IMR-90 (cell line): ENCODE measurements at regions not wholly inside any gene's neighbourhood (a gene's known extent, or its start where the extent isn't known, plus 50 kb on each side); places are given as distances from the start of the nearest gene placed in this dataset.
A peak's percentile ranks its signal among the peaks of the same experiment; 100 is the strongest.

Experiments
- ATAC-seq: fragments of 200-7000 bp; cut with Tn5 transposase; 2 replicates; pipeline ENCODE4 v1.9.1; 2020; ENCODE audit warnings: low read depth, mild to moderate bottlenecking, moderate library complexity
- BruUV-seq: library from RNA; stranded (reverse); fragments of 400-500 nt; replicated peaks from 2 replicates; lab custom pipeline; 2021; lab: Mats Ljungman, UMichigan
- CTCF ChIA-PET: fragments of 300-600 bp; formaldehyde crosslinking; extraction: SDS; loops from one replicate; lab custom pipeline; 2021; ENCODE audit warnings: antibody characterized with exemption; lab: Yijun Ruan, JAX
- POLR2A ChIA-PET: fragments of 300-600 bp; sonication (Branson Sonifier 250); formaldehyde crosslinking; loops from one replicate; lab custom pipeline; 2022; ENCODE audit warnings: antibody characterized with exemption; ENCODE audit not compliant: unreplicated experiment; lab: Charles Lee
- DNase-seq: peaks from one replicate; pipeline ENCODE4 v3.0.0; 2013
- H2AFZ ChIP-seq: replicated peaks from 2 replicates; pipeline ENCODE3; 2013; ENCODE audit warnings: low read length, mild to moderate bottlenecking; ENCODE audit not compliant: poor library complexity
- H2AK5ac ChIP-seq: 2 replicates; pipeline ENCODE4 v1.6.1; 2013; ENCODE audit warnings: low read depth, low read length, inconsistent platforms
- H2AK9ac ChIP-seq: replicated peaks from 2 replicates; pipeline ENCODE3; 2013; ENCODE audit warnings: mild to moderate bottlenecking, low read depth, low read length, moderate library complexity; ENCODE audit not compliant: poor library complexity
- H2BK120ac ChIP-seq: 2 replicates; pipeline ENCODE4 v1.6.1; 2013; ENCODE audit warnings: low read depth, low read length, inconsistent platforms
- H2BK15ac ChIP-seq: 3 replicates; pipeline ENCODE4 v1.6.1; 2013; ENCODE audit warnings: low read depth, low read length, inconsistent platforms
- H2BK20ac ChIP-seq: 2 replicates; pipeline ENCODE4 v1.6.1; 2013; ENCODE audit warnings: low read depth, mild to moderate bottlenecking, inconsistent platforms, low read length, moderate library complexity
- H2BK5ac ChIP-seq: 2 replicates; pipeline ENCODE4 v1.6.1; 2013; ENCODE audit warnings: mild to moderate bottlenecking, low read depth, low read length, inconsistent platforms; ENCODE audit not compliant: poor library complexity, severe bottlenecking
- H3K14ac ChIP-seq: replicated peaks from 2 replicates; pipeline ENCODE4 v1.6.1; 2013; ENCODE audit warnings: low read depth, low read length, inconsistent platforms
- H3K18ac ChIP-seq: 2 replicates; pipeline ENCODE4 v1.6.1; 2013; ENCODE audit warnings: low read depth, low read length, control low read depth
- H3K23ac ChIP-seq: 2 replicates; pipeline ENCODE4 v1.6.1; 2013; ENCODE audit warnings: low read depth, low read length, inconsistent platforms
- H3K27ac ChIP-seq: 2 replicates; pipeline ENCODE4 v1.5.1; 2013; ENCODE audit warnings: mild to moderate bottlenecking, control low read depth, low read length; ENCODE audit not compliant: insufficient read depth
- H3K27me3 ChIP-seq: 2 replicates; pipeline ENCODE4 v1.6.1; 2013; ENCODE audit warnings: low read length; ENCODE audit not compliant: control insufficient read depth, insufficient read depth
- H3K36me3 ChIP-seq: 2 replicates; pipeline ENCODE4 v1.6.1; 2013; ENCODE audit warnings: low read length, mixed read lengths; ENCODE audit not compliant: control insufficient read depth, insufficient read depth
- H3K4ac ChIP-seq: 2 replicates; pipeline ENCODE4 v1.6.1; 2013; ENCODE audit warnings: low read depth, low read length, inconsistent platforms
- H3K4me1 ChIP-seq: 2 replicates; pipeline ENCODE4 v1.6.1; 2013; ENCODE audit warnings: low read length, mixed read lengths; ENCODE audit not compliant: control insufficient read depth, insufficient read depth
- H3K4me2 ChIP-seq: 2 replicates; pipeline ENCODE4 v1.6.1; 2013; ENCODE audit warnings: low read depth, mild to moderate bottlenecking, control low read depth, low read length, moderate library complexity
- H3K4me3 ChIP-seq: 2 replicates; pipeline ENCODE4 v1.5.1; 2013; ENCODE audit warnings: low read depth, mild to moderate bottlenecking, control low read depth, low read length, moderate library complexity; ENCODE audit not compliant: insufficient read depth
- H3K56ac ChIP-seq: 2 replicates; pipeline ENCODE4 v1.6.1; 2013; ENCODE audit warnings: low read length, inconsistent platforms; ENCODE audit not compliant: insufficient read depth; ENCODE audit errors: extremely low read depth
- H3K79me1 ChIP-seq, 2 experiments: 2 replicates each; pipeline ENCODE4 v1.6.1; 2013; ENCODE audit warnings: low read length in 2 of 2, inconsistent platforms in 1 of 2, low read depth in 1 of 2
- H3K9ac ChIP-seq: 2 replicates; pipeline ENCODE4 v1.6.1; 2013; ENCODE audit warnings: low read depth, low read length, control low read depth
- H3K9me1 ChIP-seq: 2 replicates; pipeline ENCODE4 v1.6.1; 2013; ENCODE audit warnings: low read length, inconsistent platforms; ENCODE audit not compliant: insufficient read depth
- H3K9me3 ChIP-seq: 2 replicates; pipeline ENCODE4 v1.6.1; 2013; ENCODE audit warnings: low read length; ENCODE audit not compliant: control insufficient read depth, insufficient read depth
- H4K20me1 ChIP-seq: 2 replicates; pipeline ENCODE4 v1.6.1; 2013; ENCODE audit warnings: low read length, inconsistent platforms; ENCODE audit not compliant: insufficient read depth
- H4K5ac ChIP-seq: 2 replicates; pipeline ENCODE4 v1.6.1; 2013; ENCODE audit warnings: mild to moderate bottlenecking, low read depth, low read length, control low read depth
- H4K8ac ChIP-seq, 2 experiments: 2 replicates each; pipeline ENCODE4 v1.6.1; 2013; ENCODE audit warnings: low read depth in 2 of 2, low read length in 2 of 2, control low read depth in 1 of 2, inconsistent platforms in 1 of 2
- H4K91ac ChIP-seq: 2 replicates; pipeline ENCODE4 v1.6.1; 2013; ENCODE audit warnings: low read depth, low read length, inconsistent platforms; ENCODE audit not compliant: insufficient read depth
- BHLHE40 ChIP-seq: fragments of 150-350 bp; IDR thresholded peaks from 2 replicates; pipeline ENCODE4 v1.6.1; 2016; ENCODE audit warnings: mild to moderate bottlenecking, low read depth, low read length
- MAFK ChIP-seq: IDR thresholded peaks from 2 replicates; pipeline ENCODE4 v1.6.1; 2012; ENCODE audit warnings: low read depth, low read length, improper control_type of control experiment
- NFE2L2 ChIP-seq: fragments of 150-350 bp; IDR thresholded peaks from 2 replicates; pipeline ENCODE4 v1.6.1; 2016; ENCODE audit warnings: low read depth, mild to moderate bottlenecking, low read length
- RAD21 ChIP-seq: IDR thresholded peaks from 2 replicates; pipeline ENCODE4 v1.6.1; 2012; ENCODE audit warnings: low read length, improper control_type of control experiment
- RFX5 ChIP-seq: IDR thresholded peaks from 2 replicates; pipeline ENCODE4 v1.8.0; 2012; ENCODE audit warnings: low read depth, mild to moderate bottlenecking, low read length, moderate library complexity
- whole genome bisulfite sequencing, 2 experiments: methylation state at CpG; one replicate each; pipeline versions ENCODE4 v1.1.5 to v1.1.7; 2013; ENCODE audit warnings: missing lambda C conversion rate in 2 of 2; ENCODE audit not compliant: insufficient read length in 1 of 2; ENCODE audit errors: extremely low coverage in 2 of 2; 5-methylcytosine and 5-hydroxymethylcytosine counted together
- dilution Hi-C: fragments of 300-500 bp; cut with HindIII; formaldehyde crosslinking; loops from one replicate; pipeline ENCODE4 v1.14.3; 2018; ENCODE audit warnings: low sequenced_read_pairs; ENCODE audit not compliant: unreplicated experiment
- in situ Hi-C: fragments of 300-500 bp; cut with MboI; formaldehyde crosslinking; loops from 3 replicates; pipeline ENCODE4 v1.14.3; 2019; ENCODE audit warnings: low sequenced_read_pairs, inconsistent platforms, mixed read lengths
- intact Hi-C: fragments of 100-400 bp; cut with micrococcal nuclease; formaldehyde crosslinking; loops from 2 replicates; pipeline ENCODE4 v1.10.0; 2022

- H3K36me3 ChIP-seq: no peaks in the 10 kb centered on the region
- H2AK9ac ChIP-seq: no peak overlapping the region
- intact Hi-C loops (no loop called here), in situ Hi-C loops (no loop called here), dilution Hi-C loops (no loop called here)
- no peaks in the 10 kb centered on the region for H3K79me1 ChIP-seq
- H3K56ac ChIP-seq: no peak overlapping the region
- no peak overlapping the region for H2BK15ac ChIP-seq
- TF ChIP-seq NFE2L2 (peak; percentile 72), RAD21 (no peak), MAFK (peak; percentile 71), BHLHE40 (no peak), RFX5 (no peak)
- no peak overlapping the region for H3K4me3 ChIP-seq
- ATAC-seq (no peak), DNase-seq (no peak)
- no peak overlapping the region for H3K4ac ChIP-seq
- H4K8ac ChIP-seq: no peak overlapping the region
- no TSS peak for BruUV-seq
- no peak overlapping the region for H3K14ac ChIP-seq
- no peak overlapping the region for H4K91ac ChIP-seq
- H4K20me1 ChIP-seq: no peaks in the 10 kb centered on the region
- no peak overlapping the region for H4K5ac ChIP-seq
- H3K27me3 ChIP-seq: no peaks in the 10 kb centered on the region
- ChIA-PET CTCF (no interaction called here), POLR2A (no interaction called here)
- H3K18ac ChIP-seq: no peak overlapping the region
- H3K23ac ChIP-seq: no peak overlapping the region
- H3K9me3 ChIP-seq: no peaks in the 10 kb centered on the region
- H2BK120ac ChIP-seq: no peak overlapping the region
- no peak overlapping the region for H2AK5ac ChIP-seq
- no peak overlapping the region for H2BK20ac ChIP-seq
- no CpG with 5 or more reads among the region's 2 CpGs for WGBS, 2 experiments
- H3K27ac ChIP-seq: no peak overlapping the region
- no peak overlapping the region for H3K9ac ChIP-seq
- H3K4me1 ChIP-seq: no peaks in the 10 kb centered on the region; the same call in 1 of the 2 replicates
- H3K9me1 ChIP-seq: no peaks in the 10 kb centered on the region
- H2BK5ac ChIP-seq: no peak overlapping the region
- no peak overlapping the region for H2AFZ ChIP-seq
- no peak overlapping the region for H3K4me2 ChIP-seq
Measured at GRCh38 chr1:80533093-80533492, 1267.6 kb upstream of the ADGRL2 start.
